NCI-H128 (cell line): ENCODE measurements at regions not wholly inside any gene's neighbourhood (a gene's known extent, or its start where the extent isn't known, plus 50 kb on each side); places are given as distances from the start of the nearest gene placed in this dataset.

Experiments used
- DNase-seq: peaks from one replicate; lab custom pipeline; 2025; ENCODE audit not compliant: unreplicated experiment; lab: John Stamatoyannopoulos, UW

DNA sequence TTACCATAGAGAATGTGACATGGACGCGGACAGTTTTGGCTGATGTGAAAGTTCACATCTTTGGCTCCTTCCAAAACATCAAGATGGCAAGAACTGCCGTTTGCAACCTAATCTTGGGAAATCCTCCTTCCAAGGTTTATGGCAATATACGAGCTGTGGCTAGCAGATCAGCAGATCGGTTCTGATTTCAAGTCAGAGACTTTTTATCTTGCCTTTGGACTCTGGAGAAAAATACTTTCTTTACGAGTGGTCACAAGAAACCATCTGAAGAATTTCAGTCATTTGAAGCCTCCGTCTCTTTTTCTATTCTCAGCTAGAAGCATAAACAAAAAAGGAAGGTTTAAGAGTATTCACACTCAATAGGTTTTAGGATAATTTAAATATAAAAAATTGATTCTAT, 153.5 kb upstream of the MEIS2 start:
- no peak for DNase-seq

DNA sequence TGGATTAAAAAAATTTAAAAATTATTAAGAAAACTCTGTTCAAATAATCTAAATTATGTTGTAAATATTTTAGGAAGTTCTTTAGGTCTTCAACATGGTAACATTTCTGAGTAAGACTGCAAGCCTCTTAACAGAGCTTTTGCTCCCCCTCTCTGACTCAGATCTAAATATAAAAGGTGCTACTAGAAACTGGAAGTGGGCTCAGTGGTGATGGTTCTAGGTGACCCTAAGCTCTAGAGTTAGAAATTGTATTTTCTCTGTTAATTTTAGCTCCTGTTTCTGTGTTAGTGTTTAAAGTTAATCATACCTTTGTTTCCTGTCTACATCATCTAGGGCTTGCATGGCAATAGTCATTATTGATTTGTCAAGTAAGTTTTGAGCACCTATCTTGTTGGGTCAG, 159.9 kb upstream of the MEIS2 start:
- DNase-seq, result no peak

DNA sequence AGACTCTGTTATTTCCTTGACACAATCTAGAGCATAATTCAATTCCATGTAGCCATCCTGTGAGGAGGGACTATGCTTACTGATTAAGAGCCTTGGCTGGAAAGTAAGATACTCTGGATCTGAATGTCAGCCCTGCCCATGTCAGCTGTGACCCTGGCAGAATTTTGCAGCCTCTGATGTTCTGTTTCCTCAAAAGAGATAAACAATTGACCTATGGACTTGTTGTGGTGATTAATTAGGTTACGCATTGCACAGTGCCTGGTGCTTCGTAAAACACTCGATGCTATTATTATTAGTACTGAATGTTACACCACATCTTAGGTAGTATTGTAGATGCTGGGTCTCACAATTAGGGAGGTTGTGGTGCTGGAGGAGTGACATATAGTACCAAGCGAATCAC, 161.3 kb upstream of the MEIS2 start:
- DNase-seq, result no peak

DNA sequence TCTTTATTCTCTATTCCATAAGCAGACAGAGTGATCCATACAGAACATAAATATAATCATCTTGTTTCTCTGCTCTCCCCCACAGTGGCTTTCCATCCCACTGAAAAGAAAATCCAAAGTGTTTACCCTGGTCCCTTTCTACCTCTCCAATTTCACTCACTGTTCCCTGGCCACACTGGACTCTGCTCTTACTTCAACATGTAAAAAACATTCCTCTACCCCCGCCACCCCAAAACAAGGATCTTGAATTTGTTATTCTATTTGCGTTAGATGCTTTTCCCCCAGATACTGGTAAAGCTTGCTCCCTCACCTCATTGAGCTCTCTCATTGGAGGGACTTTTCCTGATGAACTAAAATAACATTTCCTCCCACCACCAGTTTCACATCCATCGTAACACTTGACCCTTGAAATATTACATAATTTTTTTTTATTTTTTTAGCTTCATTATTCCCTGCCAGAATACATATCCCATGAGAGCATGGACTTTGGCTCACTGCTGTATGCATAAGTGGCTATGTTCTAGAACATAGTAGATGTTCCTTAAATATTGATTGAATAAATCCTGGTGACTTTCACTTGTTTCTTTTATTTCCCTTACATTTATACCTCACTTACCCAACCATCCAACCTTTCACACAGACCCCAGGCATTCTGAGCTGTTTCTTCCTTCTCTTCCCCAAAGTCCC, 162.7 kb upstream of the MEIS2 start:
- no peak for DNase-seq

DNA sequence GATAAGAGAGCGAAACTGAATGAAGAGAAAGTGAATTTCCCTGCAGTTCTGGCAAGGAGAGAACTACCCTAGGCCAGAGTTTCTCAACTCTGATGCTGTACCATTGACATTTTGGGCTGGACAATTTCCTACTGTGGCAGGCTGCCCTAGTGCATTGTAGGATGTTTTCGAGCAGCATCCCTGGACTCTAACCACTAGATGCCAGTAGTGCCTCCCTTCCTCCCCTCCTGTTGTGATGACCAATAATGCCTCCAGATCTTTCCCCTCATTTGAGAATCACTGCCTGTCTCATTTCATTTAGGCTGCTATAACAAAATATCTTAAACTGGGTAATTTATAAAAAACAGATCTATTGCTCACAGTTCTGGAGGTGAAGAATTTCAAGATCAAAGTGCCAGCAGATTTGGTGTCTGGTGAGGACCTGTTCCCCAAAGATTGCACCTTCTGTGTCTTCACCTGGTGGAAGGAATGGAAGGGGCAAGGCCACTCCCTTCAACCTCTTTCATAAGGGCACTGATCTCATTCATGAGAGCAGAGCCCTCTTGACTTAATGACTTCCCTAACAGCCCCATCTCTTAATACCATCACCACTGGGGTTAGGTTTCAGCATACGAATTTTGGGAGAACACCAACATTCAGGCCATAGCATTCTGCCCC, 188.9 kb upstream of the MEIS2 start:
- no peak for DNase-seq

DNA sequence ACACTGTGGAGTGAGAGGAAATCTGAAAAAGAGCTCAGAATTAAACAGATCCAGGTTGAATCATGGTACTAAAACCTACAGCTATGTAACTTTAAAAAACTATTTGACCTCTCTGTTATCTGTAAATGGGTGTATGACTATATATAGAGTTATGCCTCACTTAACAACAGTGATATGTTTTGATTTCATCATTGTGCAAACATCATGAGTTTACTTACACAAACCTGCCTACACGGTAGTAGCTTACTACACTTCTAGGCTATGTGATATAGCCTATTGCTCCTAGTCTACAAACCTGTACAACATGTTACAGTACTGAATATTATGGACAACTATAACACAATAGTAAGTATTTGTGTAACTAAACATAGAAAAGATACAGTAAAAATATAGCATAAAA, 191.6 kb upstream of the MEIS2 start:
- no peak for DNase-seq

DNA sequence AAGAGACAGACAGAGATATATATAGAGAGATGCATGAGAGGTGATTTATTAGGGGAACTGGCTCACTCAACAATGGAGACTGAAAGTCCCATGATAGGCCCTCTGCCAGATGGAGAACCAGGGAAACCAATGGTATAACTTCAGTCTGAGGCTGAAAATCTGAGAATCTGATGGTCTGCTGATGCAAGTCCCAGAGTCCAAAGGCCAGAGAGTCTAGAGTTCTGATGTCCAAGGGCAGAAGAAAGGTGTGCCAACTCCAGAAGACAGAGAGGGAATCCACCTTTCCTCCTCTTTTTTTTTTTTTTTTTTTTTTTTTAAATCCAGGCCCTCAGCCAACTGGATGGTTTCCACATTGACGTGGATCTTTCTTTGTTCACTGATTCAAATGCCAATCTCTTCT, 197.9 kb upstream of the MEIS2 start:
- DNase-seq, result no peak

DNA sequence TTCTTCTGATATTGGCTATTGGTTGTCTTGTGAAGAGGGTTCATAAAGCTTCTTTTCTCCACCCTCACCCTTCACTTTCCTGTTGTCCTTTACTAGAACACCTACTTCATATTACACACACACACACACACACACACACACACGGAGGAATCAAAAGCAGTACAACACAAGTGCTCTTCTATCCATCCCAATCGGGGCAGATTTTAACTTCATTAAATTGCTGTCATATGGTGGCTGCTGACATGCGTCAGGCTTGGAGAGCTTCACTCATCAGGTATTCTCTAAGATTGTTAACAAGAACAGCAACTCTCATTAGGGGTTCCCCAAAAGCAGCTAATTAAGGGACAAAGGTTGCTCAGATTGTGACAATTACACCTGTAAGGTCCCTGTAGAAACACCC, 239.1 kb upstream of the MEIS2 start:
- no peak for DNase-seq

DNA sequence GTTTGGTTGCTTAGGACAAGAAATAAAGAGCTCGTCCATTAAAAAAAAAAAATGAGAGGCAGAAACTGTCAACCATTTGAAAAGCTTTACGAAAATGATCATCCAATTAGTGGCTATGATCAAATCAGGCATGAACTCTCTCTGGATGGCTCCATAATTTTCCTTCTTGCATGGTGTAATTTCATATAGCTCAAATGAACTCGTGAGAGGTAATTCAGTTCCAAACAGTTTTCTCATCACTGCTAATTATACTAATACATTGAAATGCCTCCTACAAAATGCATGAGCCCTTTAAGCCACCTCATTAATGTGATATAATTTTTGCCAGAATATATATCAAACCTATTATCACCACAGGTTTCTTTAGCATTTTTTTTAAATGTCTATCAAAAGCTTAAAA, 239.5 kb upstream of the MEIS2 start:
- no peak for DNase-seq

DNA sequence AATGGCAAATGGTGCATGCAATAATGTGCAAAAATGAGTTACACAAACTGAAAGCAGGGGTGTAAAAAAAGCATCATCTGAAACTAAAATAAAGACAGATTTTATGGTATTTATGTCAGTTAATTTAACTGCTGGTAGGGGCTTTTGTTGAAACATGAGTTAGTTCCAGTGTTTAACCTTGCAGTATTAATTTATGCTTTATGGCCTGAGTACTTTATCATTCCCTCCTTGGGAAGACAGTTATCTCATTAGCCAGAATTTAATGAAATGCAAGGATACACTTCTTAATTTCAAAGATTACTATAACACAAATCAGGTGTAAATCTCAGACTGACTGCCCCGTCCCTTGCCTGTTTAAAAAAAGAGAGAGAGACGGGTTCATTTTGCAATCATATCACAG, 240.1 kb upstream of the MEIS2 start:
- no peak for DNase-seq

DNA sequence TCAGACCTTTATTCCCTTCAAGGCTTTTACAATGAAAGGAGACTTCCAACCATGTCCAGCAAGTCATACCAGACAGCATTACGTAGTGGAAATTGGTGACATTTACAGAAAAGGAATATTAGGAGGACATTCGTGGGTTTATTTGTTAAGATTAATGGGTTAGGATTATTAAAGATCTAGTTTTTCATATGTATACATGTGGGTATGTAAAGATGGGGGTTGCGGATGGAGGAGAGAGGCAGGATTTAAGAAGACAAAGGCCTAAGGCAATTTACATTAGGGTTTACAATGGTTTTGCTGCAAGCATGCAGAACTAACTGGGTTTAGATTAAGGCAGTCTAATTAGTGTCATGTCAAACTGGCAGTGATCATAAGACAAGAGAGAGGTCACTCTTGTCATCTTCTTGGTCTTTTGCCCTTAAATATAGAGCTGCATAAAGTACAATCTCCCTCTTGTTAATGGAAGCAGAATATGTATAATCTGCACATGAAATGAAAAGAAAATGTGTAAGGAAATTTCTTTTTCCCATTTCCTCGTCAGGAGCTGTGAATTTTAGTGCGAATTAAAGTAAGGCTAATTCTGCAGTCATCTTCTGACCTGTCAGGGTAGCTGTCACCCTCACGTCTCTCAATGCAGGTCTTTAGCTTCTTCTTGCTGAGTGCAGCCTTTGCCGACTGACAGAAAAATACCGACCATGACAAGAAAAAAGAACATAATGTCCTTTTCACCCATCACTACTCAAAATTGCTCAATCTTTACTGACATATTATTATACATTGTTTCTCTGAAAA, 258.9 kb upstream of the MEIS2 start:
- DNase-seq, result no peak

DNA sequence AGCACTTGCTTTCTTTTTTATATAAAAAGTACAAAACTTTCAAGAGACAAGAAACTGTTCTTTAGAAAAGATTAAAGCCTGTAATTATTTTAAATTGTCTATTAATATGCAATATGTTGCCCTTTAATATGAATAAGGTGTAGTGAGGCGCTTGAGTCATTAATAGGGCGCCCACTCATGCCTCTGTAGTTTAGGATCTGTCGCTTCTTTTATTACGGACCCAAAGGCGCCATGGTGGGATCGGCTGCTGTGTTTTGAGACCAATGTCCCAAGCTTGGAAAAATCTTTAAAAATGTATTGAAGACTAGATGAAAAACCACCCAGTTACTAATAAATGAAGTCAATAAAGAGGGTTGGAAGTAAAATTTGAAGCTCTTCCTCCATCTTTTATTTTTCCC, 259.5 kb upstream of the MEIS2 start:
- no peak for DNase-seq

DNA sequence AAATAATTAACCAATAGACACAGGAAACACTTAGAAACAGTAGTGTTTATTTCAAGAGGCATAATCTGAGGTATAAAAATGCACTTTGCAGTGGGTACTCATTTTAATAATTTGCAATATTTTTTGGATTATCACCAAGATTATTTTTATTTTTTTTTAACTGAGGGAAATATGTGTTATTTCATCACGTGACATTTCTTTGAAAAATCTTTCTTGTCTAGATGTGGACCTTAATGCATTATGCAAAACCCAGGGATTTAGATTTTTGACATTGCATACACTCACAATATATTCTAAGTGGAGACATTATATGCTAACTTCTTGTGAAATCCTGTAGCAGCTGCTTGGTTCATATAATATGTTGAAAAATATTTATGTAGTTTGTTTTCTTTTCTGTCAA, 260.4 kb upstream of the MEIS2 start:
- no peak for DNase-seq

DNA sequence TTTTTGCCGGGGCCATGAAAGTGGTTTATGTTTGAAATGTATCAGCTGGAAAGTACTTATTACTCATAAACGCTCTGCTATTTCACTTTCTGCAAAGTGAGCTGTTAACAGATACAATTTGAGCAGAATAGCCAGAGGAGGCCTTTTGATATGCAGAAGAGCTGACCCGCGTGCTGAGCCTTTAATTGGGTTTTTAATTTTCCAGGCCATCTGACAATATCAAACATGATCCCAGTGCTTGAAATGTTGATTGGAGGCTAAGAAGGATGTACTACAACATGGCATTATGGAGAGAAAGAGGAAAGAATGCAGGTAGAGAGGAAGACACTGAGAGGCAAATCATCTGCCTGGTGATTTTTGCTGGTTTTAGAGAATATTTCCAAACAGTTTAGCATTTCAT, 261.3 kb upstream of the MEIS2 start:
- DNase-seq, result no peak

DNA sequence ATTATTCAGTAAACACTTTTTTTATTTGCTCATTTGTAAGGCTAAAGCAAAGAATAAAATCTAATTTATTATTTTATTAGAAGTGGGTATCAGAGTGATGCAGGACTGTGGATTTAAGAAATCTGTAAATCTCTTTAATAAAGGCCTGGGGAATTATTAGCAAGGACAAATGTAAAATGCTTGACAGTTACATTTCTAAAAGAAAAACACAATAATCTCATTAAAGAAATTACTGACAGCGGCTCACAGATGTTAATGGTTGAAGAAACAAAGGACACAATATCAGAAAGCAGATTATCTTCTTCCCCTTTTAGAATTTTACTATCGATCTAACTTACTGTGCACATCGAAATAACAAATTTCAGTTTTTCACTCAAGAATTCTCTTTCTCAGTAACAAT, 262.1 kb upstream of the MEIS2 start:
- DNase-seq, result no peak

DNA sequence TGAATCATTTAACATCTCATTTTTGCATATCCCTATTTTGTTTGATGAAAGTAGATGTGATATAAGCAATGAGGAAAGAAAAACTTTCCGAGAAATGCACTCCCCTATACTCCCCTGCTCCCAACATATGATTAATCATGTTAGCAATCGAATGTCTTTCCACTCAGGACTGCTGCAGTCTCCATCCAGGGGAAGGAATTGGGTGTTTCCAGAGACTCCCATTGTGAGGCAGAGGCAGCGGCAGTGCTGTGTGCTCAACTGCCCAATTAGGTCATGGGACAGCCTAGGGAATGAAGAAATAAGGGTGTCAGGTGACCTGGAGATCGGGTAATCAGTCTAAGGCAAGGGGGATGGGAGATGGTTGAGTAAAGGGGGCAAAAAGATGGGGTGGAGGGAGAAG, 268.6 kb upstream of the MEIS2 start:
- no peak for DNase-seq

DNA sequence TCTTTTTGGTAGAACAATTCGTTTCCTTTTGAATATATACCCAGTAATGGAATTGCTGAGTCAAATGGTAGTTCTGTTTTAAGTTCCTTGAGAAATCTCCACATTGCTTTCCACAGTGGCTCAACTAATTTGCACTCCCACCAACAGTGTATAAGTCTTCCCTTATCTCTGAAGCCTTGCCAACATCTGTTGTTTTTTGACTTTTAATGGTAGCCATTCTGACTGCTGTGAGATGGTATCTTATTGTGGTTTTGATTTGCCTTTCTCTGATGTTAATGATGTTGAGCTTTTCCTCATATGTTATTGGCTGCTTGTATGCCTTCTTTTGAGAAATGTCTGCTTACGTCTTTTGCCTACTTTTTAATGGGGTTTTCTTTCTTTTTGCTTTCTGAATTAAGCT, 270.6 kb upstream of the MEIS2 start:
- DNase-seq, result no peak

DNA sequence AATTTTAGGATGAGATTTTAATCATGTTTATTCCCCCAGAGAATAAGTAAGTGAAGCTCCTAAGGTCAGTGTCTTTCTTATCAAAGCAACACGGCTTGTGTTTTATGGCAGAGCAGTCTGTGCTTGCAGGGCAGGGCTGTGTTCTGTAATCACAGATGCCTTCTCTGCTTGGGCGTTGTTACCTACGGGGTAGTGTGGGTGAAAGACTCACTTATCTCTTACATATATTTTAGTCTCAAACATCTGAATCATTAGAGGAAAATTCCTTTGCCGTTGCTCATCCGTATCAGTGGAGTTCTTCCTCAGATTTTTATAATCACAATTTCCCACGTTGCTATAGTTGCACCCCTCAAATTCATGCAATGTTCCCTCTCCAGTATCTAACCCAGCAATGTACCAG, 271.7 kb upstream of the MEIS2 start:
- DNase-seq, result no peak

DNA sequence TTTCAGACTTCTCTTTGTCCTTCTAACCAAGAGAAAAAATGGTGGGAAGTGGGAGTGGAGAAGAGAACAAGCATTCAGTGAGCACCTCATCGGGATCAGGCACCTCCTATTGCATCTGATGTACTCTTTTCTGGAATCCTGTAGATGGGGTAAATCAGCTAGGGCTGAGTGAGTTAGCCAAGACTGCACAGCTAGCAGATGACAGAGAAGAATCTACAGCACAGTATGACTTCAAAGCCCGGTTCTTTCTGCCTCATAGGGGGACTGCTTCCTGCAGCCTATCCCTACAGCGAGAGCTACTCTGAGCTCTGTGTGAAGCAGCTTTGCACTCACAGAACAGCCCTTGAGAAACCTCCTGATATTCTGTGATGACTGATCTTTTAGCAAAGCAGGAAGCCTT, 275.2 kb upstream of the MEIS2 start:
- DNase-seq, result no peak

DNA sequence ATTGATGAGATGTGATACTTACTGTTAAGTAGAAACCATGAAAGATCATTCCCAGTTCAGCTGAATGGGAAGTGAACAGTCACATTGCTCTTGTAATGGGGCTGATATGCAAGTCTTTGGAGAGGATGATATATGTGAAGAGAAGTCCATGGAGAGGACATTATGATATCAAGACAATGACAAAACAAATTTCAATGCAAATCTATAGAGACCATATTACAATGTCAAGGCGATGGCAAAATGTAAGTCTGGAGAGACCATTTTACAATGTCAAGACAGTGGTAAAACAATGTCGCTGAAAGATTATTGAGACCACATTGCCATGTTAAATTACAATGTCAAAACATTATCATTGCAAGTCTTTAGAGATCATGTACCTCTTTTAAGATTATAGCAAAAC, 277.1 kb upstream of the MEIS2 start:
- no peak for DNase-seq

DNA sequence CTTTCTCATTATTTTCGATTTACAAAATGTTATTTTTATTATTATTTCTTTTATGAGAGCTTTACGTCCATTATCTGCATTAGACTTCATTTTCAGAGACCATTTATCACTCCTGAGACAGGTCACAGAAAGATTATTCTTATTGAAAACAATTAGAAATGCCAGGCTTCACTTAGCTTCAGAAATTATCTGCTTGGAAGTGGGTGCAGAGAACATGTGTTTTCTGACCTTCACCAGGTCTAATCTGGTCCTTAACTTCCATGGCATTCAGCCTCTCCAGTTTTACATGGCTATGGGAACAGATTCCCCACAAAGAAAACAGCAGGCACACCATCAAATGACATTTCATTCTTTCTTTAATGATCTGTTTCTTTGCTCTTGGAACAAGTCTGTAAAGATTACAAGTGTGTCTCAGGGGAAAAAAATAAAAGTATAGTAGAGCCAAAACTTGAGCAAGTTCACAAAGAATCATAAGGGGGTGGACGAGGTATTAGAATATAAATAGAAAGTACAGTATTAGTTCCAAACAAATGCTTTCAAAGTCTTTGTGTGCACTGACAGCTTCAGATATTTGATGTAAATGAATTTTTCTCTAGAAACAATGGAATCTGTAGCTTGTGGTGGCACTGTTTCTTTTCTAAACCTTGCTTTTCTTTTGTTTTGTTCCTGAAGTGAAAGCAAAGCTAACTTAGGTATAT, 294.2 kb upstream of the MEIS2 start:
- no peak for DNase-seq

DNA sequence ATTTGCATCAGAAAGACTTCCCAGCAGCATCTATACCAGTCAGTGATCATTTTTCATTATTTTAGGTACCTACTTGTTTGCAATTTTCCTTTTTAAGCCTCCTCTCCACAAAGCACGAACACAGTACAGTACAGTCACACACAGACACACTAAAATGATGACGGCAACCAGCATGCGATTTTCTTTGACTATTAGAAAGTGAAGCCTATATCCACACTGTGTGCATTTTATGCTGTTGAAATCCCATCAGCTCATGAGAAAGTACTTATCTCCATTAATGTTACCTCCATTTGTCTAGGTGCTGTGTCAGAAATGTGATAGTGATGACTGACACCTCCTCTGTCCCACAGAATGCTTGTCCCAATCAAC, 294.7 kb upstream of the MEIS2 start:
- no peak for DNase-seq
